Sigmoid colon (tissue), 3 donors: ENCODE measurements at regions not wholly inside any gene's neighbourhood (a gene's known extent, or its start where the extent isn't known, plus 50 kb on each side); places are given as distances from the start of the nearest gene placed in this dataset.

Experiments used
- CTCF ChIP-seq, 4 experiments: fragments of 450-650 bp in 3 of 4; fragments of 200-600 bp in 1 of 4; IDR thresholded peaks; one replicate each; pipeline ENCODE4 v1.5.1; 2016 to 2019; ENCODE audit warnings: antibody characterized with exemption in 4 of 4, mild to moderate bottlenecking in 3 of 4, moderate library complexity in 2 of 4
- POLR2A ChIP-seq, 2 donors: fragments of 450-650 bp; IDR thresholded peaks; one replicate each; pipeline ENCODE4 v1.6.1; 2016; ENCODE audit warnings: antibody characterized with exemption in 2 of 2, mild to moderate bottlenecking in 2 of 2, moderate library complexity in 2 of 2

- no peak for TF ChIP-seq CTCF (IDR thresholded peaks at IDR 0.05)
- TF ChIP-seq POLR2A (IDR thresholded peaks at IDR 0.05) = no peak
These were observed 1101.4 kb downstream of the RPA4 start for GRCh38 chrX:97985096-97985495.
